ENCODE measurements at regions not wholly inside any gene's neighbourhood (a gene's known extent, or its start where the extent isn't known, plus 50 kb on each side); places are given as distances from the start of the nearest gene placed in this dataset.

DNA sequence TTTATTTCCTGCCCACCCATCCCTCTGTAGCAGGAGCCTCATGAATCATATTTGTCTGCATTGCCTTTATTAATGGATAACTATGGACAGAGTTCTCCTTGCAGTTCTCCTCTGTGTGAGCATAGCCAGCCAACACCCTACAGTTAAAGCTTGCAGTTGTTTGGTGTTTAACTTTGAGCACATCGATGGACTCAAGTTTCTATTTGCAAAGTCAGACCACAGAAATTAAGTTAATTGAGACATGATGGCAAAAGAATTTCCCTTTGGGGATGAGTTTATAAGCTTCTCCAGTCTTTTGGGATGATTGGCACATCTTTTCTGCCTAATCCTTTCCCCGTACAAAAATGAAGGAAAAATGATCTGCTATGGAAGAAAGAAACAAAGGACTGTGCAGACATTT, 398.9 kb upstream of the THBS1 start:
- Histone ChIP-seq H3F3A (ENCODE audit: insufficient read depth, low read length) (no peaks in the 10 kb centered on the region), H3K4me1 (ENCODE audit: insufficient read depth, low read length, severe bottlenecking) (no peaks in the 10 kb centered on the region), H2AFZ (ENCODE audit: low read length) (no peak overlapping the region), H3K9ac (ENCODE audit: low read length) (no peak overlapping the region), H3K36me3 (ENCODE audit: insufficient read depth, low read length) (no peaks in the 10 kb centered on the region), H3K4me2 (ENCODE audit: low read length) (no peak overlapping the region), H4K20me1 (ENCODE audit: insufficient read depth, low read length) (no peaks in the 10 kb centered on the region), H3K79me2 (ENCODE audit: insufficient read depth, low read length) (no peaks in the 10 kb centered on the region), H3K9me3 (ENCODE audit: low read length) (no peaks in the 10 kb centered on the region), H3K27ac (ENCODE audit: low read depth, low read length, poor library complexity, severe bottlenecking) (no peak overlapping the region), H3K9me2 (ENCODE audit: low read depth, low read length) (no peaks in the 10 kb centered on the region), H3K4me3 (ENCODE audit: low read depth, low read length, poor library complexity, severe bottlenecking) (no peak overlapping the region), H3K27me3 (ENCODE audit: insufficient read depth, low read length) (no peaks in the 10 kb centered on the region; the same call in 1 of the 2 replicates)
- TF ChIP-seq CTCF (IDR thresholded peaks at IDR 0.05; ENCODE audit: low read length) (no peak), EZH2 (IDR thresholded peaks at IDR 0.05; ENCODE audit: borderline replicate concordance, low read length) (no peak)

DNA sequence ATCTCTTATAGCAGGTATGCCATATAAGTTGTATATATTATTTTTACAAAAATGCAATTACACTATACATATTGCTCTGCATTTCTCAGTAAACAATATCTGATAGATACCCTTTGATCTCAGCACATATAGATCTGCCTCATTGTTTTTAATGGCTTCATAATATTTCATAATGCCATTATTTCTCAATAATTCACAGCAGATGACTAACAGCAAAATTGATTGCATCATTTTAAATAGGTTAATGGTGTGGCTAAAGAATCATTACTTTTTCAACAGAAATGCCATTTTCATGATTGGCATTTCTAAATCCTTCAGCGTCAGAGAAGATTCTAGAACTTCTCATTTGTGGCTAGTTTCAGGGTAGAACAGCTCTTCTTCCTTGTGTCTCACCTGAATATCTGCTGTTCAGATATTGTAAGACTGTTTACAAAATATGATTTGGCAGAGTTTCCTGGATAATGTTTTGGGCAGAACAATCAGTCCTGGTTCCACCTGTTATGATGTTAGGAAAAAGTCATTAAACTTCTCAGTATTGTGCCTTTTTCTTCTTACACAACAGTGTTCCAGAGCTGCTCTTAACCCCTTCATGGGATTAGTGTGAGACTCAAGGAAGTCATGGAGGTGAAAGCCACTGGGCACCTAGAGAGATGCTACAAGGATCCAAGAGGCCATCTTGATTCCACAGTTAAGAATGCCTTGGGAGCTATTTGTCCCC, 397.6 kb upstream of the THBS1 start:
- no peak overlapping the region for H3K9ac ChIP-seq (ENCODE audit: low read length)
- H3K36me3 ChIP-seq (ENCODE audit: insufficient read depth, low read length): no peaks in the 10 kb centered on the region
- no peak overlapping the region for H3K4me3 ChIP-seq (ENCODE audit: low read depth, low read length, poor library complexity, severe bottlenecking)
- H3K9me2 ChIP-seq (ENCODE audit: low read depth, low read length): no peaks in the 10 kb centered on the region
- H2AFZ ChIP-seq (ENCODE audit: low read length): no peak overlapping the region
- H3K79me2 ChIP-seq (ENCODE audit: insufficient read depth, low read length): no peaks in the 10 kb centered on the region
- H3K9me3 ChIP-seq (ENCODE audit: low read length): no peaks in the 10 kb centered on the region
- no peaks in the 10 kb centered on the region; the same call in 1 of the 2 replicates for H3K27me3 ChIP-seq (ENCODE audit: insufficient read depth, low read length)
- H3K4me1 ChIP-seq (ENCODE audit: insufficient read depth, low read length, severe bottlenecking): no peaks in the 10 kb centered on the region
- H4K20me1 ChIP-seq (ENCODE audit: insufficient read depth, low read length): no peaks in the 10 kb centered on the region
- H3K4me2 ChIP-seq (ENCODE audit: low read length): no peak overlapping the region
- TF ChIP-seq CTCF (IDR thresholded peaks at IDR 0.05; ENCODE audit: low read length) (no peak), EZH2 (IDR thresholded peaks at IDR 0.05; ENCODE audit: borderline replicate concordance, low read length) (no peak)
- H3K27ac ChIP-seq (ENCODE audit: low read depth, low read length, poor library complexity, severe bottlenecking): no peak overlapping the region
- no peaks in the 10 kb centered on the region for H3F3A ChIP-seq (ENCODE audit: insufficient read depth, low read length)

GRCh38 chr15:39184701-39185390, 396.0 kb upstream of the THBS1 start:
- Histone ChIP-seq H3K9me2 (ENCODE audit: low read depth, low read length) (no peaks in the 10 kb centered on the region), H3K4me2 (ENCODE audit: low read length) (no peak overlapping the region), H4K20me1 (ENCODE audit: insufficient read depth, low read length) (no peaks in the 10 kb centered on the region), H3K36me3 (ENCODE audit: insufficient read depth, low read length) (no peaks in the 10 kb centered on the region), H2AFZ (ENCODE audit: low read length) (no peak overlapping the region), H3K79me2 (ENCODE audit: insufficient read depth, low read length) (no peaks in the 10 kb centered on the region), H3K27me3 (ENCODE audit: insufficient read depth, low read length) (no peaks in the 10 kb centered on the region; the same call in 1 of the 2 replicates), H3K4me1 (ENCODE audit: insufficient read depth, low read length, severe bottlenecking) (no peaks in the 10 kb centered on the region), H3K4me3 (ENCODE audit: low read depth, low read length, poor library complexity, severe bottlenecking) (no peak overlapping the region), H3F3A (ENCODE audit: insufficient read depth, low read length) (no peaks in the 10 kb centered on the region), H3K9me3 (ENCODE audit: low read length) (no peaks in the 10 kb centered on the region), H3K9ac (ENCODE audit: low read length) (no peak overlapping the region), H3K27ac (ENCODE audit: low read depth, low read length, poor library complexity, severe bottlenecking) (no peak overlapping the region)
- TF ChIP-seq CTCF (IDR thresholded peaks at IDR 0.05; ENCODE audit: low read length) (no peak), EZH2 (IDR thresholded peaks at IDR 0.05; ENCODE audit: borderline replicate concordance, low read length) (no peak)
